ENCODE measurements at regions not wholly inside any gene's neighbourhood (a gene's known extent, or its start where the extent isn't known, plus 50 kb on each side); places are given as distances from the start of the nearest gene placed in this dataset.

GRCh38 chr10:78933828-78934531, 134.8 kb upstream of the ZMIZ1 start:
- H3K4me2 ChIP-seq (ENCODE audit: low read length), result no peak overlapping the region
- no peak overlapping the region for H3K27ac ChIP-seq (ENCODE audit: low read depth, low read length)
- no peaks in the 10 kb centered on the region for H3K27me3 ChIP-seq (ENCODE audit: insufficient read depth, low read length, poor library complexity)
- no peak overlapping the region for H3K23ac ChIP-seq (ENCODE audit: low read length)
- H2BK15ac ChIP-seq (replicated peaks; ENCODE audit: low read depth), result no peak overlapping the region
- no peak overlapping the region for H3K18ac ChIP-seq (ENCODE audit: low read length)
- H3K9ac ChIP-seq (ENCODE audit: low read length), result no peak overlapping the region
- H2BK120ac ChIP-seq (ENCODE audit: low read depth, low read length), result no peak overlapping the region
- no peak overlapping the region for H3K4ac ChIP-seq (ENCODE audit: low read depth, low read length)
- no peak overlapping the region for H2AK5ac ChIP-seq (ENCODE audit: low read length)
- WGBS (ENCODE audit: extremely low coverage, insufficient coverage, low lambda C conversion rate), result no CpG with 5 or more reads among the region's 14 CpGs
- no peaks in the 10 kb centered on the region for H3K36me3 ChIP-seq (ENCODE audit: control insufficient read depth, insufficient read depth, low read length)
- H4K8ac ChIP-seq (ENCODE audit: low read depth, low read length), result no peak overlapping the region
- H3K4me1 ChIP-seq (ENCODE audit: control insufficient read depth, low read depth, low read length), result peaks cover 15% of the 10 kb centered on the region
- no peaks in the 10 kb centered on the region for H3K79me1 ChIP-seq (ENCODE audit: low read length)
- H3K56ac ChIP-seq (ENCODE audit: low read length), result no peak overlapping the region
- no peak overlapping the region for H2BK5ac ChIP-seq (ENCODE audit: low read length)
- H3K79me2 ChIP-seq (ENCODE audit: control insufficient read depth, insufficient read depth, low read length), result no peaks in the 10 kb centered on the region
- H4K5ac ChIP-seq (ENCODE audit: low read length), result no peak overlapping the region
- no peak overlapping the region for H3K4me3 ChIP-seq (ENCODE audit: low read length)
- DNase-seq, result no peak

- Histone ChIP-seq H3K23ac (ENCODE audit: low read length) (no peak overlapping the region), H3K18ac (ENCODE audit: low read length) (no peak overlapping the region), H3K4me1 (ENCODE audit: control insufficient read depth, low read depth, low read length) (peaks cover 15% of the 10 kb centered on the region), H4K8ac (ENCODE audit: low read depth, low read length) (no peak overlapping the region), H3K4me2 (ENCODE audit: low read length) (no peak overlapping the region), H3K79me1 (ENCODE audit: low read length) (no peaks in the 10 kb centered on the region), H3K4ac (ENCODE audit: low read depth, low read length) (no peak overlapping the region), H3K27me3 (ENCODE audit: insufficient read depth, low read length, poor library complexity) (no peaks in the 10 kb centered on the region), H2AK5ac (ENCODE audit: low read length) (no peak overlapping the region), H3K27ac (ENCODE audit: low read depth, low read length) (no peak overlapping the region), H4K5ac (ENCODE audit: low read length) (no peak overlapping the region), H3K4me3 (ENCODE audit: low read length) (no peak overlapping the region), H2BK5ac (ENCODE audit: low read length) (no peak overlapping the region), H3K9ac (ENCODE audit: low read length) (no peak overlapping the region), H3K36me3 (ENCODE audit: control insufficient read depth, insufficient read depth, low read length) (no peaks in the 10 kb centered on the region), H3K56ac (ENCODE audit: low read length) (no peak overlapping the region), H2BK120ac (ENCODE audit: low read depth, low read length) (no peak overlapping the region), H2BK15ac (replicated peaks; ENCODE audit: low read depth) (no peak overlapping the region), H3K79me2 (ENCODE audit: control insufficient read depth, insufficient read depth, low read length) (no peaks in the 10 kb centered on the region)
- no CpG with 5 or more reads among the region's 3 CpGs for WGBS (ENCODE audit: extremely low coverage, insufficient coverage, low lambda C conversion rate)
- no peak for DNase-seq
These were observed 134.3 kb upstream of the ZMIZ1 start for GRCh38 chr10:78934532-78934898.

GRCh38 chr10:78934994-78935602, 133.7 kb upstream of the ZMIZ1 start:
- H2BK15ac ChIP-seq (replicated peaks; ENCODE audit: low read depth), result no peak overlapping the region
- WGBS (ENCODE audit: extremely low coverage, insufficient coverage, low lambda C conversion rate), result no CpG with 5 or more reads among the region's 4 CpGs
- DNase-seq, result no peak
- no peak overlapping the region for H3K4me2 ChIP-seq (ENCODE audit: low read length)
- no peaks in the 10 kb centered on the region for H3K79me2 ChIP-seq (ENCODE audit: control insufficient read depth, insufficient read depth, low read length)
- H3K27ac ChIP-seq (ENCODE audit: low read depth, low read length), result no peak overlapping the region
- H2AK5ac ChIP-seq (ENCODE audit: low read length), result no peak overlapping the region
- H3K9ac ChIP-seq (ENCODE audit: low read length), result no peak overlapping the region
- no peaks in the 10 kb centered on the region for H3K79me1 ChIP-seq (ENCODE audit: low read length)
- peaks cover 15% of the 10 kb centered on the region for H3K4me1 ChIP-seq (ENCODE audit: control insufficient read depth, low read depth, low read length)
- H3K36me3 ChIP-seq (ENCODE audit: control insufficient read depth, insufficient read depth, low read length), result no peaks in the 10 kb centered on the region
- H3K4me3 ChIP-seq (ENCODE audit: low read length), result no peak overlapping the region
- no peak overlapping the region for H2BK5ac ChIP-seq (ENCODE audit: low read length)
- H3K56ac ChIP-seq (ENCODE audit: low read length), result no peak overlapping the region
- no peaks in the 10 kb centered on the region for H3K27me3 ChIP-seq (ENCODE audit: insufficient read depth, low read length, poor library complexity)
- H3K23ac ChIP-seq (ENCODE audit: low read length), result no peak overlapping the region
- no peak overlapping the region for H4K5ac ChIP-seq (ENCODE audit: low read length)
- no peak overlapping the region for H3K4ac ChIP-seq (ENCODE audit: low read depth, low read length)
- no peak overlapping the region for H2BK120ac ChIP-seq (ENCODE audit: low read depth, low read length)
- no peak overlapping the region for H3K18ac ChIP-seq (ENCODE audit: low read length)
- no peak overlapping the region for H4K8ac ChIP-seq (ENCODE audit: low read depth, low read length)

- Histone ChIP-seq H3K56ac (ENCODE audit: low read length) (peak overlapping the region; percentile 58), H4K8ac (ENCODE audit: low read depth, low read length) (no peak overlapping the region), H3K4me1 (ENCODE audit: control insufficient read depth, low read depth, low read length) (peaks cover 15% of the 10 kb centered on the region), H3K27me3 (ENCODE audit: insufficient read depth, low read length, poor library complexity) (no peaks in the 10 kb centered on the region), H3K4ac (ENCODE audit: low read depth, low read length) (no peak overlapping the region), H4K5ac (ENCODE audit: low read length) (no peak overlapping the region), H3K36me3 (ENCODE audit: control insufficient read depth, insufficient read depth, low read length) (no peaks in the 10 kb centered on the region), H3K4me3 (ENCODE audit: low read length) (no peak overlapping the region), H3K4me2 (ENCODE audit: low read length) (no peak overlapping the region), H3K18ac (ENCODE audit: low read length) (no peak overlapping the region), H3K27ac (ENCODE audit: low read depth, low read length) (no peak overlapping the region), H2AK5ac (ENCODE audit: low read length) (no peak overlapping the region), H2BK5ac (ENCODE audit: low read length) (no peak overlapping the region), H2BK15ac (replicated peaks; ENCODE audit: low read depth) (no peak overlapping the region), H3K9ac (ENCODE audit: low read length) (no peak overlapping the region), H2BK120ac (ENCODE audit: low read depth, low read length) (no peak overlapping the region), H3K23ac (ENCODE audit: low read length) (no peak overlapping the region), H3K79me1 (ENCODE audit: low read length) (no peaks in the 10 kb centered on the region), H3K79me2 (ENCODE audit: control insufficient read depth, insufficient read depth, low read length) (no peaks in the 10 kb centered on the region)
- no peak for DNase-seq
- WGBS (ENCODE audit: extremely low coverage, insufficient coverage, low lambda C conversion rate), result no CpG with 5 or more reads among the region's 12 CpGs
These were observed 132.9 kb upstream of the ZMIZ1 start for GRCh38 chr10:78935697-78936407.

GRCh38 chr10:78936412-78937342, 132.1 kb upstream of the ZMIZ1 start:
- Histone ChIP-seq H3K79me1 (ENCODE audit: low read length) (no peaks in the 10 kb centered on the region), H2AK5ac (ENCODE audit: low read length) (peak overlapping the region; percentile 18), H4K8ac (ENCODE audit: low read depth, low read length) (no peak overlapping the region), H2BK15ac (replicated peaks; ENCODE audit: low read depth) (no peak overlapping the region), H3K4me3 (ENCODE audit: low read length) (no peak overlapping the region), H3K79me2 (ENCODE audit: control insufficient read depth, insufficient read depth, low read length) (no peaks in the 10 kb centered on the region), H3K36me3 (ENCODE audit: control insufficient read depth, insufficient read depth, low read length) (no peaks in the 10 kb centered on the region), H3K4ac (ENCODE audit: low read depth, low read length) (no peak overlapping the region), H2BK120ac (ENCODE audit: low read depth, low read length) (no peak overlapping the region), H3K4me2 (ENCODE audit: low read length) (no peak overlapping the region), H3K18ac (ENCODE audit: low read length) (no peak overlapping the region), H3K27ac (ENCODE audit: low read depth, low read length) (no peak overlapping the region), H2BK5ac (ENCODE audit: low read length) (no peak overlapping the region), H4K5ac (ENCODE audit: low read length) (no peak overlapping the region), H3K4me1 (ENCODE audit: control insufficient read depth, low read depth, low read length) (peaks cover 9% of the 10 kb centered on the region), H3K9ac (ENCODE audit: low read length) (no peak overlapping the region), H3K27me3 (ENCODE audit: insufficient read depth, low read length, poor library complexity) (no peaks in the 10 kb centered on the region), H3K56ac (ENCODE audit: low read length) (peak overlapping the region; percentile 58), H3K23ac (ENCODE audit: low read length) (no peak overlapping the region)
- no peak for DNase-seq
- no CpG with 5 or more reads among the region's 13 CpGs for WGBS (ENCODE audit: extremely low coverage, insufficient coverage, low lambda C conversion rate)

All from mesendoderm (in vitro differentiated cells).